Endothelial cell (in vitro differentiated cells): ENCODE measurements at regions not wholly inside any gene's neighbourhood (a gene's known extent, or its start where the extent isn't known, plus 50 kb on each side); places are given as distances from the start of the nearest gene placed in this dataset.

Source experiments
- DNase-seq: peaks from one replicate; pipeline ENCODE4 v3.0.0; 2021; ENCODE audit warnings: low spot score
- H3K27ac Mint-ChIP-seq: one replicate; pipeline ENCODE4 v1.8.0; 2021; ENCODE audit warnings: mixed read lengths, inconsistent platforms; ENCODE audit not compliant: unreplicated experiment
- H3K27me3 Mint-ChIP-seq: one replicate; pipeline ENCODE4 v1.8.0; 2021; ENCODE audit warnings: mild to moderate bottlenecking, moderate library complexity, mixed read lengths, inconsistent platforms; ENCODE audit not compliant: unreplicated experiment
- H3K36me3 Mint-ChIP-seq: one replicate; pipeline ENCODE4 v1.8.0; 2021; ENCODE audit warnings: mild to moderate bottlenecking, low read depth, mixed read lengths, inconsistent platforms; ENCODE audit not compliant: unreplicated experiment
- H3K4me1 Mint-ChIP-seq: one replicate; pipeline ENCODE4 v1.8.0; 2021; ENCODE audit warnings: mild to moderate bottlenecking, mixed read lengths, inconsistent platforms; ENCODE audit not compliant: unreplicated experiment
- H3K4me3 Mint-ChIP-seq: one replicate; pipeline ENCODE4 v1.8.0; 2021; ENCODE audit warnings: mild to moderate bottlenecking, mixed read lengths, inconsistent platforms; ENCODE audit not compliant: unreplicated experiment
- H3K9me3 Mint-ChIP-seq: one replicate; pipeline ENCODE4 v1.8.0; 2021; ENCODE audit warnings: mixed read lengths, inconsistent platforms; ENCODE audit not compliant: unreplicated experiment
- CTCF ChIP-seq: fragments of 200-600 bp; sonication (generic); IDR thresholded peaks from one replicate; pipeline ENCODE4 v1.5.0; 2021; ENCODE audit warnings: antibody characterized with exemption; ENCODE audit not compliant: unreplicated experiment

- no peak for TF ChIP-seq CTCF
- no peaks in the 10 kb centered on the region for H3K4me1 Mint-ChIP-seq
- no peak overlapping the region for H3K4me3 Mint-ChIP-seq
- peaks cover 7% of the 10 kb centered on the region for H3K27me3 Mint-ChIP-seq
- H3K36me3 Mint-ChIP-seq: peaks cover 20% of the 10 kb centered on the region
- H3K27ac Mint-ChIP-seq: no peak overlapping the region
- H3K9me3 Mint-ChIP-seq: peaks cover 48% of the 10 kb centered on the region
- DNase-seq: no peak
Measured at GRCh38 chr7:57245206-57245605, 113.0 kb upstream of the ZNF479 start.

- H3K27ac Mint-ChIP-seq: no peak overlapping the region
- TF ChIP-seq CTCF: no peak
- peaks cover 22% of the 10 kb centered on the region for H3K9me3 Mint-ChIP-seq
- H3K4me1 Mint-ChIP-seq: no peaks in the 10 kb centered on the region
- H3K4me3 Mint-ChIP-seq: no peak overlapping the region
- no peaks in the 10 kb centered on the region for H3K36me3 Mint-ChIP-seq
- DNase-seq: no peak
- peaks cover 6% of the 10 kb centered on the region for H3K27me3 Mint-ChIP-seq
Measured at GRCh38 chr7:57250801-57251200, 118.6 kb upstream of the ZNF479 start.

GRCh38 chr7:57256637-57257375 lies 124.6 kb upstream of the ZNF479 start:
- Mint-ChIP-seq H3K9me3 (peaks cover 13% of the 10 kb centered on the region), H3K27me3 (peaks cover 2% of the 10 kb centered on the region), H3K4me1 (no peaks in the 10 kb centered on the region), H3K4me3 (no peak overlapping the region), H3K27ac (no peak overlapping the region), H3K36me3 (no peaks in the 10 kb centered on the region)
- no peak for TF ChIP-seq CTCF
- no peak for DNase-seq

- Mint-ChIP-seq H3K27ac (no peak overlapping the region), H3K36me3 (no peaks in the 10 kb centered on the region), H3K4me1 (no peaks in the 10 kb centered on the region), H3K27me3 (no peaks in the 10 kb centered on the region), H3K4me3 (no peak overlapping the region), H3K9me3 (peaks cover 37% of the 10 kb centered on the region)
- TF ChIP-seq CTCF: no peak
- no peak for DNase-seq
Measured at GRCh38 chr7:57274535-57275283, 142.5 kb upstream of the ZNF479 start.

GRCh38 chr7:57300747-57301146 lies 149.2 kb upstream of the ZNF716 start:
- Mint-ChIP-seq H3K27ac (no peak overlapping the region), H3K4me3 (no peak overlapping the region), H3K36me3 (peaks cover 7% of the 10 kb centered on the region), H3K4me1 (no peaks in the 10 kb centered on the region), H3K9me3 (peaks cover 35% of the 10 kb centered on the region), H3K27me3 (peaks cover 7% of the 10 kb centered on the region)
- no peak for DNase-seq
- TF ChIP-seq CTCF: no peak
